Esophagus muscularis mucosa (tissue), 3 donors: ENCODE measurements at regions not wholly inside any gene's neighbourhood (a gene's known extent, or its start where the extent isn't known, plus 50 kb on each side); places are given as distances from the start of the nearest gene placed in this dataset.

ENCODE experiments used
- POLR2A ChIP-seq: fragments of 450-650 bp; IDR thresholded peaks from one replicate; pipeline ENCODE4 v1.6.1; 2017; ENCODE audit warnings: antibody characterized with exemption, moderate library complexity, mild to moderate bottlenecking, low read depth
- TF ChIP-seq, protein P1 (sequence below), 3 experiments: fragments of 200-600 bp in 2 of 3; fragments of 450-650 bp in 1 of 3; sonication (generic) in 2 of 3; IDR thresholded peaks; one replicate each; pipeline ENCODE4 v1.5.1; 2017 to 2019; ENCODE audit warnings: antibody characterized with exemption in 3 of 3, mild to moderate bottlenecking in 2 of 3, moderate library complexity in 1 of 3

DNA sequence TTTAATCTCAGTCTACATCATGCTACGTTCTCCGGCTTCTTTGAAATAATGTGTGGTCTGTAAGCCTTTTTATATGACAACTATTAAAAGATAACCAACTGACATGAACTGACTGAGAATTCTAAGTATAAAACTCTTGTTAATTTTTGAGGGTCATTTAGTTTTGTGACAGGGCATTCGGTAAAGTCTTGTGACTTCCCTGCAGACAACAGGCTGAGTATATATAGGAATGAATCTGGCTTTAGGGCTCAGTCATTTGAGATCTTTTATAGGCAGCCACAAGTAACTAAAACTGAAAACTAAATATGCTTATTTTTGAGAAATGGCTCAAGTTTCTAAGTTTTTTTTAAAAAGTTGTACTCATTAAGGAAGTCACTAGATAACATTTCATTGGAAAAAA is 62.5 kb upstream of the SCIN start:
- TF ChIP-seq, protein P1, sequence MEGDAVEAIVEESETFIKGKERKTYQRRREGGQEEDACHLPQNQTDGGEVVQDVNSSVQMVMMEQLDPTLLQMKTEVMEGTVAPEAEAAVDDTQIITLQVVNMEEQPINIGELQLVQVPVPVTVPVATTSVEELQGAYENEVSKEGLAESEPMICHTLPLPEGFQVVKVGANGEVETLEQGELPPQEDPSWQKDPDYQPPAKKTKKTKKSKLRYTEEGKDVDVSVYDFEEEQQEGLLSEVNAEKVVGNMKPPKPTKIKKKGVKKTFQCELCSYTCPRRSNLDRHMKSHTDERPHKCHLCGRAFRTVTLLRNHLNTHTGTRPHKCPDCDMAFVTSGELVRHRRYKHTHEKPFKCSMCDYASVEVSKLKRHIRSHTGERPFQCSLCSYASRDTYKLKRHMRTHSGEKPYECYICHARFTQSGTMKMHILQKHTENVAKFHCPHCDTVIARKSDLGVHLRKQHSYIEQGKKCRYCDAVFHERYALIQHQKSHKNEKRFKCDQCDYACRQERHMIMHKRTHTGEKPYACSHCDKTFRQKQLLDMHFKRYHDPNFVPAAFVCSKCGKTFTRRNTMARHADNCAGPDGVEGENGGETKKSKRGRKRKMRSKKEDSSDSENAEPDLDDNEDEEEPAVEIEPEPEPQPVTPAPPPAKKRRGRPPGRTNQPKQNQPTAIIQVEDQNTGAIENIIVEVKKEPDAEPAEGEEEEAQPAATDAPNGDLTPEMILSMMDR (IDR thresholded peaks at IDR 0.05): no peak
- TF ChIP-seq POLR2A: no peak
